BJ (cell line): ENCODE measurements at regions not wholly inside any gene's neighbourhood (a gene's known extent, or its start where the extent isn't known, plus 50 kb on each side); places are given as distances from the start of the nearest gene placed in this dataset.

Experiments used
- CTCF ChIA-PET: fragments of 350-600 bp; formaldehyde crosslinking; extraction: SDS; loops from one replicate; lab custom pipeline; 2021; ENCODE audit warnings: antibody characterized with exemption, inconsistent platforms; lab: Yijun Ruan, JAX
- POLR2A ChIA-PET: fragments of 300-600 bp; sonication (Branson Sonifier 250); formaldehyde crosslinking; extraction: SDS; loops from one replicate; lab custom pipeline; 2021; ENCODE audit warnings: antibody characterized with exemption; lab: Charles Lee
- DNase-seq: peaks from one replicate; pipeline ENCODE4 v3.0.0-alpha.2; 2011; ENCODE audit warnings: low read depth
- H3K27me3 ChIP-seq: 2 replicates; pipeline ENCODE4 v1.6.0; 2011; ENCODE audit warnings: low read length; ENCODE audit not compliant: control insufficient read depth, insufficient read depth
- H3K36me3 ChIP-seq: 2 replicates; pipeline ENCODE4 v1.5.1; 2011; ENCODE audit warnings: low read length; ENCODE audit not compliant: control insufficient read depth, insufficient read depth
- H3K4me3 ChIP-seq: 2 replicates; pipeline ENCODE4 v1.5.1; 2011; ENCODE audit warnings: low read depth, mild to moderate bottlenecking, control low read depth, low read length
- TF ChIP-seq, protein P1 (sequence below): IDR thresholded peaks from 2 replicates; pipeline ENCODE4 v1.5.1; 2011; ENCODE audit warnings: low read depth, mild to moderate bottlenecking, control low read depth, inconsistent platforms, low read length, moderate library complexity; ENCODE audit not compliant: insufficient read depth

- TF ChIP-seq, protein P1, sequence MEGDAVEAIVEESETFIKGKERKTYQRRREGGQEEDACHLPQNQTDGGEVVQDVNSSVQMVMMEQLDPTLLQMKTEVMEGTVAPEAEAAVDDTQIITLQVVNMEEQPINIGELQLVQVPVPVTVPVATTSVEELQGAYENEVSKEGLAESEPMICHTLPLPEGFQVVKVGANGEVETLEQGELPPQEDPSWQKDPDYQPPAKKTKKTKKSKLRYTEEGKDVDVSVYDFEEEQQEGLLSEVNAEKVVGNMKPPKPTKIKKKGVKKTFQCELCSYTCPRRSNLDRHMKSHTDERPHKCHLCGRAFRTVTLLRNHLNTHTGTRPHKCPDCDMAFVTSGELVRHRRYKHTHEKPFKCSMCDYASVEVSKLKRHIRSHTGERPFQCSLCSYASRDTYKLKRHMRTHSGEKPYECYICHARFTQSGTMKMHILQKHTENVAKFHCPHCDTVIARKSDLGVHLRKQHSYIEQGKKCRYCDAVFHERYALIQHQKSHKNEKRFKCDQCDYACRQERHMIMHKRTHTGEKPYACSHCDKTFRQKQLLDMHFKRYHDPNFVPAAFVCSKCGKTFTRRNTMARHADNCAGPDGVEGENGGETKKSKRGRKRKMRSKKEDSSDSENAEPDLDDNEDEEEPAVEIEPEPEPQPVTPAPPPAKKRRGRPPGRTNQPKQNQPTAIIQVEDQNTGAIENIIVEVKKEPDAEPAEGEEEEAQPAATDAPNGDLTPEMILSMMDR: no peak
- no peaks in the 10 kb centered on the region for H3K27me3 ChIP-seq
- DNase-seq: no peak
- POLR2A ChIA-PET: no interaction called here
- H3K4me3 ChIP-seq: no peak overlapping the region
- CTCF ChIA-PET: no interaction called here
- H3K36me3 ChIP-seq: no peaks in the 10 kb centered on the region
Observed at GRCh38 chr15:46146002-46146401, 511.2 kb downstream of the SQOR start.

DNA sequence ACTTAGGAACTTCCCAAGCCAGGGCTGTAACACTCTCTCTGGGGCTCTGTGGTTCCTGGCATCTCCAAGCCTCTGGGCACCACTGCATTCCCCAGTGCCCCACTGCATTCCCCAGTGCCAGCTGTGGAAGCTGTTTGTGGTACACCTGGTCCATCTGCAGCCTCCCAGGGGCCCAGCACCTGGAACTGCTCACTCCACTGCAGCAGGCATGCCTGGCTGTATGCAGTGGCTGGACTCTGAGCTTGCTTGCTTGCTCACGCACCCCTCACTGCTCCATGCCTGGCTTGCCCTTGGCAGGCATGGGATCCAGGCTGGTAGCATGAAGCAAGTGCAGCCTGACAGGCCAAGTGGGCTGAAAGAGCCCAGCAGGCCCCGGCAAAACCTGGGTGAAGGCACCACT, 512.1 kb downstream of the SQOR start:
- no peaks in the 10 kb centered on the region for H3K27me3 ChIP-seq
- ChIA-PET CTCF (no interaction called here), POLR2A (no interaction called here)
- no peak for DNase-seq
- no peaks in the 10 kb centered on the region for H3K36me3 ChIP-seq
- H3K4me3 ChIP-seq: no peak overlapping the region
- TF ChIP-seq, protein P1: no peak

GRCh38 chr15:46151786-46152185, 517.0 kb downstream of the SQOR start:
- no peaks in the 10 kb centered on the region for H3K36me3 ChIP-seq
- H3K4me3 ChIP-seq: no peak overlapping the region
- DNase-seq: no peak
- no peaks in the 10 kb centered on the region for H3K27me3 ChIP-seq
- TF ChIP-seq, protein P1: no peak
- CTCF ChIA-PET: interaction anchor here (1.3 kb wide), 1 partner anchor 60 kb away, joined by 3 read pairs; no protein-coding TSS in a partner anchor
- POLR2A ChIA-PET: no interaction called here

- no peak overlapping the region for H3K4me3 ChIP-seq
- DNase-seq: no peak
- TF ChIP-seq, protein P1: no peak
- CTCF ChIA-PET: no interaction called here
- no peaks in the 10 kb centered on the region for H3K36me3 ChIP-seq
- no peaks in the 10 kb centered on the region for H3K27me3 ChIP-seq
- POLR2A ChIA-PET: no interaction called here
Observed at GRCh38 chr15:46166750-46167149, 531.9 kb downstream of the SQOR start.

GRCh38 chr15:46170326-46170725, 535.5 kb downstream of the SQOR start:
- Histone ChIP-seq H3K4me3 (no peak overlapping the region), H3K27me3 (no peaks in the 10 kb centered on the region), H3K36me3 (no peaks in the 10 kb centered on the region)
- TF ChIP-seq, protein P1: no peak
- POLR2A ChIA-PET: no interaction called here
- DNase-seq: no peak
- CTCF ChIA-PET: no interaction called here
